MM.1S (cell line): ENCODE measurements at regions not wholly inside any gene's neighbourhood (a gene's known extent, or its start where the extent isn't known, plus 50 kb on each side); places are given as distances from the start of the nearest gene placed in this dataset.

Experiments
- EZH2 ChIP-seq: fragments of 300-600 bp; sonication (generic); optimal IDR thresholded peaks from 2 replicates; pipeline ENCODE3; 2017; ENCODE audit warnings: low read depth, mild to moderate bottlenecking, antibody characterized with exemption, low read length, mixed read lengths
- TF ChIP-seq, protein P1 (sequence below): fragments of 300-600 bp; sonication (generic); IDR thresholded peaks from 2 replicates; pipeline ENCODE4 v1.5.1; 2016; ENCODE audit warnings: antibody characterized with exemption, low read length, mixed read lengths

DNA sequence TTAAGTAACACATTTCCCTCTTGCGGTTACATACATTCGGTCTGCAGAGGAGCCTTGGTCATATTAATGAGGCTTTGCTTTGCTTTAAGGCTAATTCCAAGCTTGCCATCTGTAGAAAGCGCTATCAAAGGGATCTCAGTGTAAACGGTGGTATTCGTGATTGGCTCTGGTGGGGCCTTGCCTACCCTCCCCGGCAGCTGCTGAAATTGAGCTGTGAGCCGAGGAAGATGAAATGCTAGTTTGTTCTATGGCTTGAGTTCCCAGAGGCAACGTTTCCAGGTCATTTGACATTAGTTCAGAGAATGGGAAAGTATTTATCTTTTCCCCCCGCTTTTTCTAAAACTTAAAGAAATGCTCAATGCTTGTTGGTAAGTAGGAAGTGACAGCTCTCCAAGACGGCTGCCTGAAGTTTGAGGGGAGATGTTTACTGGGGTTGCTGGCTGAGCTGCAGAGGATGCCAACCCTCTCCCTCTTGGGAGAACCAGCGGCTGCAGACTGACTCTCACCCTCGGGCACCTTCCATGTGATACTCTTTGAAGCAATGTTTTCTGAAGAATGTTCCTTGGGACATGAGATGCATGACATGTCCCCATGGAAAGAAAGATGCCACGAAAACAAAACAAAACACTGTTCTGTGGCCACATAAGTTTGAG lies 458.7 kb upstream of the EEF2KMT start:
- TF ChIP-seq, protein P1, sequence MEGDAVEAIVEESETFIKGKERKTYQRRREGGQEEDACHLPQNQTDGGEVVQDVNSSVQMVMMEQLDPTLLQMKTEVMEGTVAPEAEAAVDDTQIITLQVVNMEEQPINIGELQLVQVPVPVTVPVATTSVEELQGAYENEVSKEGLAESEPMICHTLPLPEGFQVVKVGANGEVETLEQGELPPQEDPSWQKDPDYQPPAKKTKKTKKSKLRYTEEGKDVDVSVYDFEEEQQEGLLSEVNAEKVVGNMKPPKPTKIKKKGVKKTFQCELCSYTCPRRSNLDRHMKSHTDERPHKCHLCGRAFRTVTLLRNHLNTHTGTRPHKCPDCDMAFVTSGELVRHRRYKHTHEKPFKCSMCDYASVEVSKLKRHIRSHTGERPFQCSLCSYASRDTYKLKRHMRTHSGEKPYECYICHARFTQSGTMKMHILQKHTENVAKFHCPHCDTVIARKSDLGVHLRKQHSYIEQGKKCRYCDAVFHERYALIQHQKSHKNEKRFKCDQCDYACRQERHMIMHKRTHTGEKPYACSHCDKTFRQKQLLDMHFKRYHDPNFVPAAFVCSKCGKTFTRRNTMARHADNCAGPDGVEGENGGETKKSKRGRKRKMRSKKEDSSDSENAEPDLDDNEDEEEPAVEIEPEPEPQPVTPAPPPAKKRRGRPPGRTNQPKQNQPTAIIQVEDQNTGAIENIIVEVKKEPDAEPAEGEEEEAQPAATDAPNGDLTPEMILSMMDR: no peak
- TF ChIP-seq EZH2: no peak
